Ishikawa (cell line): ENCODE measurements at regions not wholly inside any gene's neighbourhood (a gene's known extent, or its start where the extent isn't known, plus 50 kb on each side); places are given as distances from the start of the nearest gene placed in this dataset.

ENCODE experiments used
- CEBPB ChIP-seq: IDR thresholded peaks from 2 replicates; pipeline ENCODE4 v1.6.1; 2012
- CREB1 ChIP-seq: IDR thresholded peaks from 2 replicates; pipeline ENCODE4 v1.6.1; 2012; ENCODE audit warnings: low read depth
- EGR1 ChIP-seq: IDR thresholded peaks from 2 replicates; pipeline ENCODE4 v1.6.1; 2012
- EP300 ChIP-seq: IDR thresholded peaks from 2 replicates; pipeline ENCODE4 v1.6.1; 2012; ENCODE audit warnings: borderline replicate concordance
- FOXM1 ChIP-seq: IDR thresholded peaks from 2 replicates; pipeline ENCODE4 v1.6.1; 2012; ENCODE audit warnings: low read depth, borderline replicate concordance
- NFIC ChIP-seq: IDR thresholded peaks from 2 replicates; pipeline ENCODE4 v1.6.1; 2012
- RAD21 ChIP-seq: IDR thresholded peaks from 2 replicates; pipeline ENCODE4 v1.6.1; 2012; ENCODE audit warnings: low read depth
- REST ChIP-seq: IDR thresholded peaks from 2 replicates; pipeline ENCODE4 v1.6.1; 2012; ENCODE audit warnings: low read depth, mild to moderate bottlenecking
- TAF1 ChIP-seq: IDR thresholded peaks from 2 replicates; pipeline ENCODE4 v1.6.1; 2012; ENCODE audit warnings: low read depth, mild to moderate bottlenecking
- TCF12 ChIP-seq: IDR thresholded peaks from 2 replicates; pipeline ENCODE4 v1.6.1; 2012; ENCODE audit warnings: low read depth
- TEAD4 ChIP-seq: IDR thresholded peaks from 2 replicates; pipeline ENCODE4 v1.6.1; 2012
- USF1 ChIP-seq: IDR thresholded peaks from 2 replicates; pipeline ENCODE4 v1.6.1; 2012
- YY1 ChIP-seq: IDR thresholded peaks from 2 replicates; pipeline ENCODE4 v1.6.1; 2012; ENCODE audit warnings: low read depth
- TF ChIP-seq, protein P1 (sequence below): IDR thresholded peaks from 2 replicates; pipeline ENCODE4 v1.6.1; 2012

- no peak for TF ChIP-seq EGR1
- no peak for TF ChIP-seq REST
- no peak for TF ChIP-seq TCF12
These were observed 107.5 kb downstream of the MSTN start for GRCh38 chr2:189954989-189955388.

DNA sequence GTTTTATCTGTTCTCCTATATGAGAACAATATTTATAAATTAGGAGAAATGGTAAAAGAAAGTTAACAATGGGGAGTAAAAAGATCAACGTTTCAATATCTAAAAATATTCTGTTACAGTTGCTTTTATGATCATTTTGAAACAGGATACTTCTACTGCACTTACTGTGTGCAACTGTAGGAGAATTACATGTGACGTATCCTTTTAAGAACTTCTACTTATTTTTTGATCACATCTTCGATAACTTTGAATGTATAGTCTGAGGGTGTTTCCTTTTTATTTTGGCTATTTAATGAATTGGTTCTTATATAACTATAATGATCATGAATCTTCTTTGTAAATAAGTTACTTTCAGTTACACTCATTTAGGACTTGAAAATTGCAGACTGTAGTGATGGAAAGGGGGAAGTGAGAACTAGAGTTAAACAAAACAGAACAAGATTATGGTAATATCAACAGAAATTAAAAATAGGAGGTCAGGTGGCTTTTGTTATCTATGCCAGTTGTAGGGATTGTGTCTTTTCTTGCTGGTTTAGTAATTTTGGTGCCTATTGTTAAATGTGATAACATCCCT, 109.9 kb downstream of the MSTN start:
- TF ChIP-seq TEAD4 (no peak), USF1 (no peak), RAD21 (no peak), TCF12 (no peak), YY1 (no peak)

GRCh38 chr2:189951791-189952535, 110.6 kb downstream of the MSTN start:
- TF ChIP-seq YY1: no peak
- no peak for TF ChIP-seq TCF12
- no peak for TF ChIP-seq FOXM1
- TF ChIP-seq USF1: no peak
- no peak for TF ChIP-seq EP300
- no peak for TF ChIP-seq CEBPB

DNA sequence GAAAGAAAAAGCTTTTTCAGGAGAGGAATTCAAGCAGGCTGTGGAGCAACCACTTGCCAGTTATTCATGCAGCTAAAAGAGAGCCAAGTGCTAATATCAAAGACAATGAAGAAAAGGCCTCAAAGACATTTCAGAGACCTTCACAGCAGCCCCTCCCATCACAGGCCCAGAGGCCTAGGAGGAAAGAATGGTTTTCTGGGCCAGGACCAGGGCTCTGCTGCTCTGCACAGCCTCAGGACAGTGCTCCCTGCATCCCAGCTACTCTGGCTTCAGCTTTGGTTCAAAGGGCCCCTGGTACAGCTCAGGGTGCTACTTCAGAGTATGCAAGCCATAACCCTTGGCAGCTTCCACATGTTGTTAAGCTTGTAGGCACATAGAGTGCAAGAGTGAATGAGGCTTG, 119.5 kb downstream of the MSTN start:
- TF ChIP-seq CREB1 (no peak), FOXM1 (no peak), TEAD4 (no peak), EGR1 (no peak), CEBPB (no peak), REST (no peak), YY1 (no peak), USF1 (no peak), EP300 (no peak), TCF12 (no peak)

DNA sequence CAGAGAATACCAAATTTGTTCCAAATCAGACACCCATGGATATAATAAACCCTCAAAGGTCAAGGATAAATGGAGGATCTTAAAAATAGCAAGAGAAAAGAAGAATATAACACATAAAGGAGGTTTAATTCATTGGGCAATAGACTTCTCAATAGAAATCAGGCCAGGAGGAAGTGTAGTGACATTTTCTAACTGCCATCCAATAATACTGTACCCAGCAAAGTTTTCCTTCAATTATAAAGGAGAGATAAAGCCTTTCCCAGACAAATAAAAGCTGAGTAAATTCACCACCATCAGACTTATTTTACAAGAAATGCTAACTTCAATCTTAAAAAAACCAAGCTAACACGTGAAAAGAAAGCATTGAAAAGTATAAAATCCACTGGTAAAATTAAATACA, 121.6 kb downstream of the MSTN start:
- TF ChIP-seq NFIC (no peak), TAF1 (no peak), TEAD4 (no peak), TCF12 (no peak), REST (no peak), CEBPB (no peak)
- TF ChIP-seq, protein P1, sequence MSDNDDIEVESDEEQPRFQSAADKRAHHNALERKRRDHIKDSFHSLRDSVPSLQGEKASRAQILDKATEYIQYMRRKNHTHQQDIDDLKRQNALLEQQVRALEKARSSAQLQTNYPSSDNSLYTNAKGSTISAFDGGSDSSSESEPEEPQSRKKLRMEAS: no peak
